ENCODE measurements at regions not wholly inside any gene's neighbourhood (a gene's known extent, or its start where the extent isn't known, plus 50 kb on each side); places are given as distances from the start of the nearest gene placed in this dataset.

- WGBS (ENCODE audit: missing lambda C conversion rate), result 76% methylated on average over 5 of the region's 5 CpGs
- no peak overlapping the region for H3K27ac ChIP-seq
- no peaks in the 10 kb centered on the region for H3K9me3 ChIP-seq
- DNase-seq (ENCODE audit: low read depth in 1 of 2, low spot score in 1 of 2), result no peak
- H3K4me2 ChIP-seq, result no peak overlapping the region
- H3K4me3 ChIP-seq, result no peak overlapping the region
- CTCF ChIA-PET, result interaction anchor here (1.0 to 4.3 kb wide), 3 partner anchors 14 to 83 kb away, joined by 3 to 26 read pairs (median 20); no protein-coding TSS in a partner anchor
- TF ChIP-seq HOXB13 (CRISPR knock-in tag; IDR thresholded peaks at IDR 0.05; ENCODE audit: low read depth) (no peak), RFX5 (IDR thresholded peaks at IDR 0.05) (no peak), ELK1 (IDR thresholded peaks at IDR 0.05; ENCODE audit: low read depth, low read length) (no peak), FOXS1 (CRISPR knock-in tag; IDR thresholded peaks at IDR 0.05) (no peak), SREBF2 (IDR thresholded peaks at IDR 0.05) (no peak), CHD2 (IDR thresholded peaks at IDR 0.05; ENCODE audit: low read length, partially characterized antibody) (no peak), KDM5A (IDR thresholded peaks at IDR 0.05) (no peak)
- POLR2A ChIA-PET, result no interaction called here
- FAIRE-seq, result no peak
- no peaks in the 10 kb centered on the region for H3K4me1 ChIP-seq
- ATAC-seq, result no peak
Measured at GRCh38 chr2:161077367-161078210, 82.6 kb upstream of the TANK start.

GRCh38 chr2:161078211-161078539, 82.1 kb upstream of the TANK start:
- ChIA-PET CTCF (interaction anchor here (1.0 to 4.3 kb wide), 2 partner anchors 15 to 83 kb away, joined by 3 to 26 read pairs; no protein-coding TSS in a partner anchor), POLR2A (no interaction called here)
- ATAC-seq (no peak), DNase-seq (ENCODE audit: low read depth in 1 of 2, low spot score in 1 of 2) (no peak), FAIRE-seq (no peak)
- Histone ChIP-seq H3K9me3 (no peaks in the 10 kb centered on the region), H3K4me3 (no peak overlapping the region), H3K27ac (no peak overlapping the region), H3K4me1 (no peaks in the 10 kb centered on the region), H3K4me2 (no peak overlapping the region)
- WGBS (ENCODE audit: missing lambda C conversion rate), result 94% methylated on average over 2 of the region's 2 CpGs
- TF ChIP-seq POLR2AphosphoS2 (conservative IDR thresholded peaks at IDR 0.05; ENCODE audit: low read length), result no peak
- TF ChIP-seq JUN (IDR thresholded peaks at IDR 0.05), result no peak
- TF ChIP-seq HOXB5 (CRISPR knock-in tag; IDR thresholded peaks at IDR 0.05), result no peak
- TF ChIP-seq EHF (CRISPR knock-in tag; IDR thresholded peaks at IDR 0.05), result no peak
- TF ChIP-seq REST (IDR thresholded peaks at IDR 0.05), result no peak
- TF ChIP-seq E2F6 (IDR thresholded peaks at IDR 0.05; ENCODE audit: borderline replicate concordance, low read depth), result no peak
- no peak for TF ChIP-seq MYC (IDR thresholded peaks at IDR 0.05; ENCODE audit: borderline replicate concordance, low read length)
- no peak for TF ChIP-seq TP53 (CRISPR knock-in tag; IDR thresholded peaks at IDR 0.05)
- TF ChIP-seq RFX5 (IDR thresholded peaks at IDR 0.05), result no peak
- TF ChIP-seq KDM5A (IDR thresholded peaks at IDR 0.05), result no peak
- TF ChIP-seq CHD2 (IDR thresholded peaks at IDR 0.05; ENCODE audit: low read length, partially characterized antibody), result no peak
- TF ChIP-seq SREBF2 (IDR thresholded peaks at IDR 0.05), result no peak
- no peak for TF ChIP-seq ZNF302 (CRISPR knock-in tag; IDR thresholded peaks at IDR 0.05)
- TF ChIP-seq NR3C1 (IDR thresholded peaks at IDR 0.05), result no peak
- TF ChIP-seq GATA3 (IDR thresholded peaks at IDR 0.05; ENCODE audit: borderline replicate concordance), result no peak
- TF ChIP-seq TFCP2L1 (CRISPR knock-in tag; IDR thresholded peaks at IDR 0.05), result no peak
- no peak for TF ChIP-seq HOXA7 (CRISPR knock-in tag; IDR thresholded peaks at IDR 0.05)
- TF ChIP-seq CBX8 (IDR thresholded peaks at IDR 0.05), result no peak
- no peak for TF ChIP-seq FOSB (CRISPR knock-in tag; IDR thresholded peaks at IDR 0.05)
